Fibroblast of lung (primary cell): ENCODE measurements at regions not wholly inside any gene's neighbourhood (a gene's known extent, or its start where the extent isn't known, plus 50 kb on each side); places are given as distances from the start of the nearest gene placed in this dataset.

ENCODE experiments used
- DNase-seq, 2 donors: peaks; one replicate each; pipeline versions ENCODE4 v3.0.0 to v3.0.0-alpha.2; 2010; ENCODE audit warnings: low read depth in 2 of 2
- H2AFZ ChIP-seq: 2 replicates; pipeline ENCODE4 v1.5.1; 2012; ENCODE audit warnings: low read length, control low read depth, inconsistent platforms
- H3K27ac ChIP-seq: 2 replicates; pipeline ENCODE4 v1.5.1; 2011; ENCODE audit warnings: low read length, control low read depth; ENCODE audit not compliant: insufficient read depth
- H3K27me3 ChIP-seq: 2 replicates; pipeline ENCODE4 v1.5.1; 2011; ENCODE audit warnings: mild to moderate bottlenecking, low read length; ENCODE audit not compliant: control insufficient read depth, insufficient read depth
- H3K36me3 ChIP-seq: 2 replicates; pipeline ENCODE4 v1.5.1; 2011; ENCODE audit warnings: low read length; ENCODE audit not compliant: control insufficient read depth, insufficient read depth
- H3K4me1 ChIP-seq: 2 replicates; pipeline ENCODE4 v1.5.1; 2011; ENCODE audit warnings: low read length; ENCODE audit not compliant: control insufficient read depth, insufficient read depth; ENCODE audit errors: extremely low read depth
- H3K4me2 ChIP-seq: 2 replicates; pipeline ENCODE4 v1.5.1; 2011; ENCODE audit warnings: low read length, control low read depth; ENCODE audit not compliant: insufficient read depth; ENCODE audit errors: extremely low read depth
- H3K4me3 ChIP-seq, 4 experiments: fragments of 200-600 bp in 1 of 4; sonication (generic) in 1 of 4; replicated peaks in 1 of 4; 2 replicates each; pipeline ENCODE4 v1.5.1; 2011 to 2016; ENCODE audit warnings: low read length in 4 of 4, low read depth in 3 of 4, mild to moderate bottlenecking in 3 of 4, control low read depth in 2 of 4, inconsistent platforms in 1 of 4, mixed read lengths in 1 of 4; ENCODE audit not compliant: insufficient read depth in 1 of 4; ENCODE audit errors: control extremely low read depth in 1 of 4
- H3K79me2 ChIP-seq: 2 replicates; pipeline ENCODE4 v1.5.1; 2012; ENCODE audit warnings: mild to moderate bottlenecking, low read length, inconsistent platforms; ENCODE audit not compliant: control insufficient read depth, insufficient read depth
- H3K9ac ChIP-seq: 2 replicates; pipeline ENCODE4 v1.5.1; 2011; ENCODE audit warnings: mild to moderate bottlenecking, low read length, control low read depth; ENCODE audit not compliant: insufficient read depth
- H3K9me3 ChIP-seq: 2 replicates; pipeline ENCODE4 v1.5.1; 2012; ENCODE audit warnings: low read depth, low read length; ENCODE audit not compliant: control insufficient read depth, insufficient read depth
- H4K20me1 ChIP-seq: 2 replicates; pipeline ENCODE4 v1.5.1; 2011; ENCODE audit warnings: low read length; ENCODE audit not compliant: control insufficient read depth, insufficient read depth; ENCODE audit errors: extremely low read depth
- CTCF ChIP-seq, 2 donors: IDR thresholded peaks in 1 of 2; conservative IDR thresholded peaks in 1 of 2; 1 replicate in 1 of 2; 2 replicates in 1 of 2; pipeline ENCODE4 v1.5.1; 2011 to 2012; ENCODE audit warnings: low read length in 2 of 2, control low read depth in 1 of 2, inconsistent platforms in 1 of 2, low read depth in 1 of 2, mild to moderate bottlenecking in 1 of 2
- EZH2 ChIP-seq: IDR thresholded peaks from 2 replicates; pipeline ENCODE4 v1.5.1; 2012; ENCODE audit warnings: low read length, control low read depth, mild to moderate bottlenecking; ENCODE audit errors: missing control alignments

- Histone ChIP-seq H3K4me3 (no peak overlapping the region), H3K9me3 (no peaks in the 10 kb centered on the region), H3K36me3 (no peaks in the 10 kb centered on the region), H3K79me2 (no peaks in the 10 kb centered on the region), H3K27me3 (no peaks in the 10 kb centered on the region), H3K27ac (no peak overlapping the region), H3K4me1 (no peaks in the 10 kb centered on the region), H3K9ac (no peak overlapping the region), H2AFZ (no peak overlapping the region), H4K20me1 (no peaks in the 10 kb centered on the region), H3K4me2 (no peak overlapping the region)
- TF ChIP-seq EZH2 (no peak), CTCF (conservative IDR thresholded peaks at IDR 0.05 in 1 of 2, IDR thresholded peaks at IDR 0.05 in 1 of 2; ENCODE audit: low read depth in 1 of 2, low read length in 2 of 2) (no peak)
- DNase-seq, result no peak
Measured at GRCh38 chr6:131400779-131401496, 172.1 kb upstream of the ARG1 start.

- no peak for DNase-seq
- no peak overlapping the region for H3K4me2 ChIP-seq
- H3K27ac ChIP-seq, result no peak overlapping the region
- TF ChIP-seq CTCF (conservative IDR thresholded peaks at IDR 0.05 in 1 of 2, IDR thresholded peaks at IDR 0.05 in 1 of 2; ENCODE audit: low read depth in 1 of 2, low read length in 2 of 2) (no peak), EZH2 (no peak)
- no peaks in the 10 kb centered on the region for H3K36me3 ChIP-seq
- no peaks in the 10 kb centered on the region for H3K9me3 ChIP-seq
- no peak overlapping the region for H3K4me3 ChIP-seq
- H3K27me3 ChIP-seq, result no peaks in the 10 kb centered on the region
- H3K4me1 ChIP-seq, result no peaks in the 10 kb centered on the region
- no peak overlapping the region for H2AFZ ChIP-seq
- H3K9ac ChIP-seq, result no peak overlapping the region
- H4K20me1 ChIP-seq, result no peaks in the 10 kb centered on the region
- H3K79me2 ChIP-seq, result no peaks in the 10 kb centered on the region
Measured at GRCh38 chr6:131408811-131409210, 164.2 kb upstream of the ARG1 start.

- Histone ChIP-seq H3K79me2 (no peaks in the 10 kb centered on the region), H3K27ac (no peak overlapping the region), H3K4me3 (no peak overlapping the region), H4K20me1 (no peaks in the 10 kb centered on the region), H3K9me3 (no peaks in the 10 kb centered on the region), H3K4me1 (no peaks in the 10 kb centered on the region), H3K9ac (no peak overlapping the region), H3K4me2 (no peak overlapping the region), H3K27me3 (no peaks in the 10 kb centered on the region), H2AFZ (no peak overlapping the region), H3K36me3 (no peaks in the 10 kb centered on the region)
- DNase-seq, result no peak
- TF ChIP-seq CTCF (conservative IDR thresholded peaks at IDR 0.05 in 1 of 2, IDR thresholded peaks at IDR 0.05 in 1 of 2; ENCODE audit: low read depth in 1 of 2, low read length in 2 of 2) (no peak), EZH2 (no peak)
Measured at GRCh38 chr6:131410785-131411184, 162.2 kb upstream of the ARG1 start.
